Tongue (tissue), 1 donor: ENCODE measurements at regions not wholly inside any gene's neighbourhood (a gene's known extent, or its start where the extent isn't known, plus 50 kb on each side); places are given as distances from the start of the nearest gene placed in this dataset.
"Not testable (repeated sequence)": the region's sequence is repeated elsewhere in the genome, so short reads cannot be mapped to it uniquely, and the experiment has no call there.

Experiments used
- DNase-seq: peaks from one replicate; pipeline ENCODE4 v3.0.0-alpha.2; 2015

GRCh38 chr3:124318014-124318413, 326.1 kb upstream of the ROPN1 start:
- no peak for DNase-seq

GRCh38 chr3:124318656-124319055, 326.7 kb upstream of the ROPN1 start:
- no peak for DNase-seq

DNA sequence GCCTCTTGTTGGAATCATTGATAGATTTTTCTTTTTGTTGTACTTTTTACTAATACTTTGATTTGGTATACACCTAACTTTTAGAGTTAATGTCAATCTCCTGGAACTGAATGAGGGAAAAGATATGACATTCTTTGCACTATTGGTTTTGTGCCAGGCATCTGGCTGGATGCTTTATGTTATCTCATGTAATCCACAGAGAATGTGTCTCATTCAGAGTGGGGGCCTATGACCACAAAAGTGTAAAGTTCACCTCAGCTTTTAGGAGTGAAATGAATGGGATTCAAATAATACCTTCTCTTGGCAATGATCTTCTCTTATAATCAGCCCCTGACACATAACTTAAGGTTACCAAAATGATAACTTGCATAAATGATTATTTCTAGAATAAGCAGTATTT, 329.1 kb upstream of the ROPN1 start:
- no peak for DNase-seq

- DNase-seq = no peak
Measured at GRCh38 chr3:124322309-124322880, 330.5 kb upstream of the ROPN1 start.

DNA sequence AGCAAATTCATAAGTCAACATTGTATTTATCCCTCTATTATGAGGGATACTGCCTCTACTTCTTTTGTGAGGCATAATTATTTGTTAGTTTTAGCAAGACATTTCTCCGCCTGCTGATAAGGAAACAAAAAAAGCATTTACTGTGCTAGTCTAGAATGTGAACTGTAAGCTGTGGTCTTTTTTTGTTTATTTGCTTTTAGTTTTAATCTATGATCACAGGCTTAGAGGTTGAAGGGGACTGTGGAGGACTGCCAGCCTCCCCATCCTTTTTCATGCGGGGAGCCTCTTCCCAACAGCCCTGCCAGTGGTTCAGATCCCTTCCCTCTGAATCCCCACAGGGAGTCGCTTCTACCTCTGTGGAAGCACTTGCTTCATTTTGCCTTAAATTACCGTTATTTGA, 331.0 kb upstream of the ROPN1 start:
- no peak for DNase-seq

GRCh38 chr3:124325248-124325647, 333.3 kb upstream of the ROPN1 start:
- DNase-seq = no peak

DNA sequence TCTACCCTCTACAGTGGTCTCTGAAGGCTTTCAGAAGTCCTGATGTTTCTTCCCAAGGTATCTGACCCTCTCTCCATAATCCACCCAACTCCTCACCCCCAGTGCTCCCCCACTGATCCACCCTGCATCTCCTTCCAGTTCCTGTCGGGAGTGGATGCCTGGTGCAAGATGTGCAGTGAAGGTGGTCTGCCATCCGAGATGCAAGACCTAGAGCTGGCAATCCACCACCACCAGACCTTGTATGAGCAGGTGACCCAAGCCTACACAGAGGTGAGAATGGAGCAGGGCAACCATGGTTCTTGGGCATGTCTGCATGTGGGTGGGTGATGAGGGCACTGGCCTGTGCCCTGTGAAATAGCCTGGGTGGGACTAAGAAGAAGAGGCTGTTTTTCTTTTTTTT, 337.8 kb upstream of the ROPN1 start:
- DNase-seq = no peak

- DNase-seq = no peak
Measured at GRCh38 chr3:124333931-124334640, 342.2 kb upstream of the ROPN1 start.

- no peak for DNase-seq
Measured at GRCh38 chr3:124336067-124336656, 344.2 kb upstream of the ROPN1 start.

- no peak for DNase-seq
Measured at GRCh38 chr3:124345845-124346244, 353.9 kb upstream of the ROPN1 start.

- DNase-seq = no peak
Measured at GRCh38 chr3:124346487-124346886, 354.6 kb upstream of the ROPN1 start.

GRCh38 chr3:124347418-124347817, 355.5 kb upstream of the ROPN1 start:
- no peak for DNase-seq

GRCh38 chr3:124348555-124348954, 356.6 kb upstream of the ROPN1 start:
- DNase-seq = not testable (repeated sequence)

DNA sequence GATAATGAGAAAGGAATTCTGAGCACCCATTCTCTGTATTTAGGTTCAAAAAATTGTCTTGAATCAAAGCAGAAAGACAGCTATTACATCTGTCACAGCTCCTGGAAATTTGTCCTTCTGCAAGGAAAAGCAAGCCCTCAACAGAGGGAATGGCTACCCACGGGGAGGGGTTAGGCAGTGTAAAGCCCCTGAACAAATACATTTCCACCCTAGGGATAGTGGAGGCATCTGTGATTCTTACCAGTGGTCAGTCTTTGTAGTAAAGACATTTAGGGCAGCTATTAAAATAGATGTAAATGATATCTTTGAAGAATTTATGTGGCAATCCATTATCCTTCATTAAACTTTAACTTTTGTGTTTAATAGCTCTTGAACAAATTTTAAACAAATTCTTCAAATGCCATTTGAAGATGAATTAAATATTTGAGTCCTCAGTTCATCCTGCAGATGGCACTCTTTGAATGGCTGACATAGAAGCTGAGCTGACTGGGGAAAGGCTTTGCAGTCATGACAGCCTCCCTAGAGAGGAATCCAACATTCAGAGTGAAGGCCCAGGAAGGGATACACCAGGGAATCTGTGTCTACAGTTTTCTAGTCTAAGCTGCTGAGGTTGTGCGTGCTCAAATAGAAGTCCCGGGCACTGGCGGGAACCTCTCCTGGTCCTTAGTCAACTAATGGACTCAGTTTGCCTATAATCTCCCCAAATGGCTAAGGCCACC, 359.7 kb upstream of the ROPN1 start:
- peak; percentile 71 for DNase-seq

DNA sequence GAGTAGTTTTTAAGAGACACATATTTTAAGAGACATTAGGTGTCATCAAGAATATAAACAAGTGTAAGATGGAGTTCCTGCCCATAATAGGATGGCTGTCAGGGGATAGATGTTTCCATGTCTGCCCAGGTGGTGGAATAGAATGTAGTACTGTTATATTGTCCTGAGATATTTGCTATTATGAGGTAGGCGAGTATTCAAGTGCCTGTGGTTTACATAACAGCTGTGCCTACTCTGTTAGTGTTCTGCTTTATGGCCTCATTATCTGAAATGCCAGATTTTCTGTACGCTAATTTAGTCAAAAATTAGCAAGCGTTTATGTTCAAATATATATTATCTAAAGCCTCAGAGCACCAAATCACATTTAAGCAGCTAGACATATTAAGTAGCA, 360.2 kb upstream of the ROPN1 start:
- no peak for DNase-seq

DNA sequence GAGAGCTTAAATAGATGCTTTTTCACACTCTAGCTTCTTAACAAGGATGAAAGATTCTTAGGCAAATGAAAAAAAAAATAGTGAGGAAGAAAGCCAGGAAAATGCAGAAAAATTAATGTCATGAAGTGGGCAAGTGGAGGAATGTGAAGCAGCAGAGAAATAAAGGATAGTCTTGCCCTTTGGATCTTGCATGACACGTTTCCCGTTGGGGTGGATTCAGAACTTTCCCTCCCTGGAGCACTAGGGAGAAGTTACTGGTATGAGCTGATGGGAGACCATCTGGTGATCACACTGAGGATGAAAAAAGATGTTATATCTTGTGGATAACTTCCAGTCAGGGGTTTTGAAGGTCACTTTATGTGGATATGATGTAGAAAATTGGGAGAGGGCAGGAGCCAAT, 361.8 kb upstream of the ROPN1 start:
- DNase-seq = no peak

- DNase-seq = no peak
Measured at GRCh38 chr3:124354150-124354549, 362.2 kb upstream of the ROPN1 start.

- DNase-seq = no peak
Measured at GRCh38 chr3:124358156-124358555, 366.2 kb upstream of the ROPN1 start.

- peak; percentile 70 for DNase-seq
Measured at GRCh38 chr3:124360155-124360554, 368.2 kb upstream of the ROPN1 start.

GRCh38 chr3:124360563-124360962, 368.6 kb upstream of the ROPN1 start:
- DNase-seq = peak; percentile 55

- no peak for DNase-seq
Measured at GRCh38 chr3:124361566-124361965, 368.7 kb upstream of the UMPS start.

DNA sequence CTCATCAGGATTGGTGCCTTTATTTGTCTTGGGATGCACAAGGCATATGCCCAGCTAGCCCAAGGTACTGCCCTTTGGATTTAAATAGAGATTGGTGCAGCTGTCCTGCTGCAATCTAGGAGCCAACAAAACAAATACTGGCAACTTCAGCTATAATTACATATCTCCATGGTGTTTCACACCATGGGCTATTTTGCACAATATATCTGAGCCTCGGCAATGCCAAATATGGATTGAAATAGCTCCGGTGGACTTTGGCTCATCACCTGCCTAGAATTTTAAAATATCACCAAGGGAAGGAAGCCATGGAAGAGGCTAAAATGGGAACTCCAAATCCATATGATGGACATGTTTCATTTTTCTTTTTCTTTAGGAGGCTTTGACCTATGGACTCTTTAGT, 367.8 kb upstream of the UMPS start:
- DNase-seq = no peak

GRCh38 chr3:124363476-124363875, 366.8 kb upstream of the UMPS start:
- no peak for DNase-seq
